Eye (tissue), 1 donor: ENCODE measurements at regions not wholly inside any gene's neighbourhood (a gene's known extent, or its start where the extent isn't known, plus 50 kb on each side); places are given as distances from the start of the nearest gene placed in this dataset.

ENCODE experiments used
- DNase-seq: peaks from one replicate; pipeline ENCODE4 v3.0.0-alpha.2; 2015

GRCh38 chr9:19587678-19588077 is 178.9 kb downstream of the ACER2 start:
- peak; percentile 20 for DNase-seq

DNA sequence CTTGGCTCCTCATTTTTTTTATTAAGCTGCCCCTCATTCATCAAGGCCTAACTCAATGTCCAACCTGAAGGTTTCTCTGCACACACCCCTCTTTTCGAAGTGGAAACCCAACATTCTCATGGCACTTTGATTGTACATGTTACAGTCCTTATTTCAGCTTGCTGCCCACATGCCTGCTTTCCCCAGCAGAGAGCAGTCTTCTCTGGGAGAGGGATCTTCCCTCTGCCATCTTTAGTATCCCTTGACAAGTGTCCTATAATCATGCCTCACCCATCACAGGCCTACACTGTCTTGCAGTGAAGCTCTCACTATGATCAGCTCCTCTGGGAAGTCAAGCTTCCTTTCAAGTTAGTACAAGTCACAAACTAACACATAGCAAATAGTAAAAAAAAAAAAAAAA is 175.1 kb downstream of the ACER2 start:
- no peak for DNase-seq

- DNase-seq: no peak
Measured at GRCh38 chr9:19577411-19577810, 168.6 kb downstream of the ACER2 start.

GRCh38 chr9:19568946-19569345 is 160.1 kb downstream of the ACER2 start:
- no peak for DNase-seq

DNA sequence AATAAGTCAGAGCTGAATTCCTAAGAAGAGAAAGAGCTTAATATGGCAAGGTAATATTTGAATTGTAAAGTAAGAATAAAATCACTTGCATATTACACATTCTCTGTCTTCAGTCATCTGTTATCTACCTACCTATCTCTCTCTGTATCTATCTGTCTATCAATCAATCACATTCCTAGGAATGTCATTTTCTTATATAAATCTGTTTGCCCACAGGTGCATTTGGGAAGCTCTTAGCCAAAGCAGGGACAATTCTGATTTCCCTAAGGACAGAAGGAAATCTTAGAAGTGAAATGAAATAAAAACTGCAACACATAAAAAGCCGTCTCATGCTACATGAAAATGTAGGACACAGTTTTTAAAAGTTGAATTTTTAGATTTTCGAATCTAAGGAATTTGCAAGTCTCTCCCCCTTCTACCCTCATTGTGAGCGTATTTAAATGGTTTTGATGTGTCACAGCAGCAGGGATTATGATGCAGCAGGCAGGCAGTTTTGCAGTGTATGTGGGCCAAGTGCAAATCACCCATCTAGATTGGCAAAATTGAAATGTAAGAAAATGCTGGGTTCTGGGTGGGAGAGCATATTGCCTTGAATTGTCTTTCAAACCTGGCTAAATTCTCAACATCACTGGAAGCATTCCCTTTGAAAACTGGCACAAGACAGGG is 155.7 kb downstream of the ACER2 start:
- no peak for DNase-seq

DNA sequence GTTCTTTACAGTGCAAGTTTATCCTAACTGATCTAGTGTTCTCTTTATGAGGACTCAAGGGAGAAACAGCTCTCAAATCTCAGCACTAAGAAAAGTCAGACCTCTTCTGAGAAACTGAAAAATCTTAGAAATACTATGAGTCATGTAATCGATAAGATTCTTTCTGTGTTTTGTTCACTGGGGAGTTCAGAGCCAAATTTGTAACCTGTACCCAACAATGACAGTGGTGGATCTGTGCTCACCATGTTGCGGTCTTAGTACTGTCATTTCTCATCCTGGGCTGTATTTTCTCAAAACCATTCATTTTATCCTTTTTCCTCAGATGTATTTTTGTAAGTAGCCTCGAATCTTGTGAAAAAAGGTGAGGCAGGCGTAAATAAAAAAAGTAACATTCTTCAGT is 146.4 kb downstream of the ACER2 start:
- no peak for DNase-seq

GRCh38 chr9:19554529-19554928 is 145.7 kb downstream of the ACER2 start:
- no peak for DNase-seq

- DNase-seq: no peak
Measured at GRCh38 chr9:19553441-19553840, 144.6 kb downstream of the ACER2 start.

DNA sequence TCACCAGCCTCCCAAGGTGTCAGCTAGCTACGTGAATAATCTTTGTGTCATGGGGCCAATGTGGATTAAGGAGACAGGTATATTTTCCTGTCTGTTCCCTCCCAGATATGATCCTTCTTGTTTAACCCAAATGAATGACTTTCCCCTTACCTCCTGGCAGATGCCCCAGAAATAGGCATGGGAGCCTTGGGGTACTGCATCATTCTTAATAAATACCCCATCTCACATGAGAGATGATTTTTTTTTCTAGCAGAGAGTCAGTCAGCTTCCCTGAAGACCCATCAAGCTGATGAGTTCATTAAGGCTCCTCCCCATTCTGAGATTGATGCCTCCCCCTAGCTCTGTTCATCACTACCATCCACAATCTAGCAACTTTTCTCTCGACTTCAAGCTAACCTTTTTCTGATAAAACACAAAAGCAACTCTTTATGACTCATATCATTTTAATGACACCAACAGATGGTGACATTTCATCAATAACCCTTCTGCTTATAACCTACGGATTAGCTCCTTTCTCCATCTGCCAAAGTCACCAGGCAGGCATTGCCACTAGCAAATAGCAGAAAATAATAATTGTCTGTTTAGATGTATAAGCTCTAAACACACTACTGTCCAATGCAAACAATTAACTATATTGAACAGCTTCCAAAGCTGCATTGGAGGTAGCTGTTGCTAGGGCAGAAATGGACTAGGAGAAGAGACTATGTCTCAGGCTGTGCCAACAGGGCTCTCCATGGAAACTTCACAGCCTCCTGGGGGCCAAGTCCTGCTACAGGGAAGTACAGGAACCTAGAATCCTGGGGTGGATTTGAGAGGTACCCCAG is 143.7 kb downstream of the ACER2 start:
- DNase-seq: peak; percentile 35

- DNase-seq: peak; percentile 48
Measured at GRCh38 chr9:19551124-19551929, 142.5 kb downstream of the ACER2 start.

- DNase-seq: no peak
Measured at GRCh38 chr9:19550009-19550408, 141.2 kb downstream of the ACER2 start.

DNA sequence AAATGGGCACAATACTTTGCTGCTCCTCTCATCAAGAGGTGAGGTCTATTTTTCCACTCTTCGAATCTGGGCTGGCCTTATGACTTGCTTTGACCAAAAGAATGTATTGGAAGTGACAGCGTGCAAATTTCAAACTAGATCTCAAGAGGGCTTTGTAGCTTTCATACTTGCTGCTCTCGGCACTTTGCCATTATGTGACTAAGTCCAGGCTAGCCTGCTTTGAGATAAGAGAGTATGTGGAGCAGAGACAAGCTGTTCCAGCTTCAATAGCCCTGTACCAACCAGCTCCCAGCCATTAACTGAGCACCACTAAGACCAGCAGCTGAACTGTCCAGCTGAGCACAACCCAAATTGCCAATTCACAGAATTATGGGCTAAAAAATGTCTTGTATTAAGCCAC is 124.6 kb downstream of the ACER2 start:
- DNase-seq: no peak

DNA sequence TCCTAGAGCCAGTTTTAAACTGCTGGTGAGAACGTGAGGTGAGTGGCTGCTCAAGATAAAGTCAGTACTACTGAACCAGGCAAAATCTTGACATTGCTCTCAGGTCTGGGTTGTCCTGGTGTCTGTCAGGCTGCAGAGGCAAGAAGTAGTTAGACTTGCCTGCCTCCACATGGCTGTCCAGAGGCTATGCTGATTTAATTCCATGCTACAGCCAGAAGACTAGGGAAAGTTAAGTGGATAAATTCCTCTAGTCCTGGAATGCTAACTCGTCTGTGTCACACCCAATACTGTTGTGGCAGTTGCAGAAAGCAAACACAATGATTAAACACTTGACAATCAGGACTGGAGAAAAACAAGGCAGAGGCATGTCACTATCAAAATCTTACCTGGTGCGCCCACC is 118.9 kb downstream of the ACER2 start:
- no peak for DNase-seq

GRCh38 chr9:19522558-19522957 is 113.7 kb downstream of the ACER2 start:
- DNase-seq: no peak

- DNase-seq: no peak
Measured at GRCh38 chr9:19521205-19521604, 112.4 kb downstream of the ACER2 start.

GRCh38 chr9:19517202-19517942 is 108.6 kb downstream of the ACER2 start:
- DNase-seq: no peak

- no peak for DNase-seq
Measured at GRCh38 chr9:19516348-19516747, 107.5 kb downstream of the ACER2 start.

DNA sequence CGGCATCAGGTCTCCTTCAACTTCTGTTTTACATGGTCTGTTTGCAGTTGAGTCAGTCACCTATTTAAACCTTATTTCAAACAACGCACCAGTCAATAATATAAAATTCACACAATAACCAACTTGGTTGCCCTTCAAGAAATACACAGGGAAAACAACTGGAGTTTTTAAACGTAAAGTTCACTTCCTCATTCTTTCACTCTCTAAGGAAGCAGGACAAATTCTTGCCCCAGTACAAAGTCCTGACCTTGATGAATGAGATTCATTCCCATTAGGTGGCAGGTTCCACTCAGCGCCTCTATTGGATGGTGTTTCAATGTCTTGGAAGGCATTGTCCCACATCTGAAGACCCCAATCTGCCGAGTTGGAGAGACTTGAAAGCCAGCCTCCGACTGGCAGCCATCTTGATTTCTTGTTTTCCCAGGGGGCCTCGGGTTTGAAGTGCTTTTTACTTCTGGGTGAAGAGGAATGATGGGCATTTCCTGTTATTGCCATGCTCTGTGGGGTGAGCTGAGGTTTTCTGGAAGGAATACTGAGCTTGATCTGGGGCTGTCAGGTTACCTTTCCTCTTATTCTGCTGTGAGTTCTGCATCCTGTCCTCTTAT is 105.0 kb downstream of the ACER2 start:
- DNase-seq: no peak

DNA sequence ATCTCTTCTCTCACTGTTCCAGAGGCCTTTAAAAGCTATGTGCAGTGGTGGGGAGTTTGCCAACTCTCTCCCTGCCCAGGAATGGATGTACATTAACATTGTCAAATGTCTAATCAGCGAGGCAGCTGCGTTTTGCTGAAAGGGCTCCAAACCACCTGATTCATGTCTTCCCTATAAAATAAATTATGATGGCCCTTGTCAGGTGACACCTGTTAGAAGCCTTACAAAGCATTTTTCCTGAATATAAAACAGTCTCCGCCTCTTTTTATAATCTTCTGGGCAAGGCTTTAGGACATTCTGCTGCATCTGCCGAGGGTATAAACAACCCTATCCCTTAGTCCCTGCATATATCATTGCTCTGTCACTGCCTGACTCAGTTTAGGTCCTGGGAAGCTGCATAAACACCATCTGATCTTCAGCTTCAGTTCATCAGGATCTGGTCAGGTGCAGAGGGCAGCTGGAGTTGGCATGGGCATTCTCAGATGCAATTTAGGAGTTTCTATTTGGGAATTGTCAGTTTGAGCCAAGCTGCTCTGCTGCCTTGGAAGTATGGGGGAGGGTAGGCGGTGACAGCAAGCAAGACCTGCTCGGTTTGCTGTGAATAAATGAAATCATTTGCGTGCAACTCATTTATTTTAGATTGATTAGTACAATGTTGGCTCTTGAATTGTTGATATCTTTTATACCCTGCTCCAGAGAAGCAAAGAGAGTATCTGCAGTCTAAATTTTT is 103.5 kb downstream of the ACER2 start:
- DNase-seq: no peak

- no peak for DNase-seq
Measured at GRCh38 chr9:19511694-19512093, 102.9 kb downstream of the ACER2 start.

DNA sequence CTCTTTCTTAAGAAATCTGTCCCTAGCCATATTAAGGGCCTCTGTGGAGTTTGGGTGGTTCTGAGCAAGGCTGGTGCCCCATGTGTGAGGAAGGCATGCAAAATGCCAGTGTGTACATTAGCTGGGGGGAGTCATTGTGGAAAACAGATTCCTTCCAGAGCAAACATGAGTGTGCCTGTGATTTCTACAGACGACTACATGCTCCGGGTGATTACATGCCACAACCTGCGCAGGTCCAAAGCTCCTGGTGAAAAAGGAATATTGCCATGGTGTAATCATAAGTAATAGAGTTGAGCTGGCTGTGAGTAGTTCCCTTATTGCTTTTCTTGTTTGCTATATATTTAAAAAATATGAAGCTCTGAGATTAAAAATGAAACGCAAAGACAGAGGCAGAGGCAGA is 102.1 kb downstream of the ACER2 start:
- no peak for DNase-seq
